Posterior vena cava (tissue), 2 donors: ENCODE measurements at regions not wholly inside any gene's neighbourhood (a gene's known extent, or its start where the extent isn't known, plus 50 kb on each side); places are given as distances from the start of the nearest gene placed in this dataset.
A peak's percentile ranks its signal among the peaks of the same experiment; 100 is the strongest.
"Not testable (repeated sequence)": the region's sequence is repeated elsewhere in the genome, so short reads cannot be mapped to it uniquely, and the experiment has no call there.

Experiments used
- DNase-seq: peaks from one replicate; pipeline ENCODE4 v3.0.0-alpha.2; 2020; ENCODE audit warnings: low spot score
- intact Hi-C, 2 donors: fragments of 100-400 bp; cut with DNase I; formaldehyde crosslinking; loops; one replicate each; pipeline versions ENCODE4 v1.14.1 to v1.14.2; 2022 to 2023
- donor health status: DM: yes; HTN: yes; CAD: no.
- donor health status: DM: yes; HTN: yes; CAD: no.

DNA sequence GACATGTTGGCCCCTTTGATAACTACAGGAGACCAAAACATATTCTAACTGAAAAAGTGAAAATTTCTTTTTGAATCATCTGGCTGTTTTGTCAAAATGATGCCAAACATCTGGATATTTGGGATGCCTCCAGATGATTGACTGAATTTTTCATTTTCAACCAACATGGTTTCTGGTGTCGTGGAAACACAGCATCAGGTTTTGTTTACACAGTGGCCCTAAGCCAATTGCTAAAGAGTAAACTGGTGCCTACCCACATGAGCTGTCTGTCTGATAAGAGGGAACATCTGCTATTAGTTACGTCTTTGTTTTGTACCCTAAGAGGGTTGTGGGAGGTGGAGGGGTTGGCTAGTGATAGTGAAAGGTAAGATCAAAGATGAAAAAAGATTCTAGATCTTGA, 204.8 kb downstream of the KCNK2 start:
- intact Hi-C loops: no loop called here
- no peak for DNase-seq

DNA sequence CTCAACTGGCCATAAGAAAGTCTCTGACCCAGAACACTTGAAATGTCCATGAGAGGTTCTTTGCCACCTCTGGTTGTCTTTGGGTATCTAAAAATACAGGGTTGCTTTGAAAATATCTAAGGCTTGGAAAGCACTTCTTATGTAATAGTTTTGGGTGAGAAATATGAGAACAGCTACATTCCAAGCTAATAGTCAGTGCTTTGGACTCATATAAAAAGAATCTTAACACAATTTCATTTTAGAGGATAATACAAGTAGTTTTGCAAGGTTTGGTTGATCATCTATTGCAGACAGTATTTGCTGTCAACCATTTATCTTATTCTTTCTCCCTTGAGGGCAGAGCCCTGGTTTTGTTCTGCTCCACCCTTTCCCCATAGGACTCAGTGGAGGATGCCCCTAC, 207.5 kb downstream of the KCNK2 start:
- no peak for DNase-seq
- intact Hi-C loops: no loop called here

DNA sequence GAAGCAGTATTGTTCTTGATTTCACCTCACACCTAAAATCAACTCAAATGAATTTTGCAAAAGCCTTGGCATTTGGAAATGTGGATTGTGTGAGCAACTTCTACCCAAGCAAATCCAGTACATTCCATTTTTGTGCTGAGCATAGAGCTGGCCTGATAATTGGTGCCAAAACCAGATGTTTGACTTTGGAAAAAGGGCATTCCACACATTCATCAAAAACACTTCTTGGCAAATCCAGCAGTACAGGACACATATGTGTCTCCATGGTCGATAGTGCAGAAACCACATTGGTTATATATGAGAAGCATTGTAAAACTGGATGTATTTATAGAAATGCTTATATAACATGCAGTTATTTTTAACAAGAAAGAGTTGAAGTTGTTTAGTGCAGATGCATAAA, 210.4 kb downstream of the KCNK2 start:
- intact Hi-C loops: no loop called here
- DNase-seq: no peak

DNA sequence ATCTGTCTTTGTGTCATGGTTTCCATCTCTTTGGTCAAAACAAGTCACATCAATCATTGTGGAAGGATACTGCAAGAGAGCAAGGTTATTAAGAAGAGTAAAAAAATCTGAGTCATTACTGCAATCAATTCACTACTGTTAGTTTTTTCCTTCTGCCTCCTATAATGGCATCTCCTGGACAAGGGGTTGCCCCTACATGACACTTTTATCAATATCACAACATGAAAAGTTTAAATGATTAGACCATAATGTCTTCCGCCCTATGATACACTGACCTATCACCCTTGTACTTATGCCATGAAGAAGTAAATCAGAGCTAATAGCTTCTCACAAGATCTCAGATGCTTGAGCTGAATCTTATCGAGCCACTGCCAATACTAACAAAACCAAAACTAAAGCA, 223.9 kb downstream of the KCNK2 start:
- DNase-seq: no peak
- intact Hi-C loops: no loop called here

DNA sequence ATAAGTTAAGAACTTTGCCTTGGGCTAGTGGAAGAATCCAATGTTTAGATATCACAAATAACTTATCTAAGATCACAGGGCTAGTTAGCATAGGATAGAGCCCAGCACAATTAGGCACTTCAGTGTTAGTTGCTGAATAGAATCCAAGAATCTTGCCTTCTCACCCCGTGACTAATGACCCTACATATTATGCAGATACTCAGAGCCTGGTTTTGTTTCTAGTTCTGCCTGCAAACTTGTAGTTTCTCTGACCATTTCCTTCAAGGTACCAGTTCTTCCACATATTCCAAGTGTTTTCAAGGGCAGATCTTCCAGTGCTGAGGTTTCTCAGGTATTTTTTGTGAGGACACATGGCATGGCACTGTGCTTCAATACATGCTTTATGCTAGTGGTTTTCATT, 239.3 kb downstream of the KCNK2 start:
- DNase-seq: no peak
- intact Hi-C loops: no loop called here

DNA sequence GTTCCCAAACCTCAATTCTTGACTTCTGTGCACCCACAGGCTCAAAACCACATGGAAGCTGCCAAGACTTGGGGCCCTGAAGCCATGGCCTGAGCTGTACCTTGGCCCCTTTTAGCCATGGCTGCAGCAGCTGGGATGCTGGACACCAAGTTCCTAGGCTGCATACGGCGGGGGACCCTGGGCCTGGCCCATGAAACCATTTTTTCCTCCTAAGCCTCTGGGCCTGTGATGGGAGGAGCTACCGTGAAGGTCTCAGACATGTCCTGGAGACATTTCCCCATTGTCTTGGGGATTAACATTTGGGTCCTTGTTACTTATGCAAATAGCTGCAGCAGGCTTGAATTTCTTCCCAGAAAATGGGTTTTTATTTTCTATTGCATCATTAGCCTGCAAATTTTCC, 241.5 kb downstream of the KCNK2 start:
- peak; percentile 35 for DNase-seq
- intact Hi-C loops: not testable (repeated sequence)

DNA sequence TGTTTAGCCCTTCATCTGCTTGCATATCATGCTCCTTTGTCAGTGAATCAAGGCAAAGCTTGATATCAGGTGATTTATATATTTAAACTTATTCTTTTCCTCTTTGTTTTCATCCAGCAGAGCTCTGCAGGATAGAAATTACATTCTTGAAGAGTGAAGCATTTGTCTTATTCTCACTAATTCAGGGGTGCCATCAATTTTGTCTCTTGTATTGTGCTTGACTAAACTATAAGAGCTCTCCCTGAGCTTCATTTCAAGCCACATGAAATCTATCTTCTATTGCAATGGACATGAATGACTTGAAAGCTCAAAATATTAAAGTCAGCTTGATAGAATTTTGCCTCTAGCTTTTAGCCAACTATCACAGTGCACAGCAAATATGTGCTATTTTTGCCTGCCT, 236.7 kb upstream of the KCTD3 start:
- intact Hi-C loops: no loop called here
- no peak for DNase-seq

DNA sequence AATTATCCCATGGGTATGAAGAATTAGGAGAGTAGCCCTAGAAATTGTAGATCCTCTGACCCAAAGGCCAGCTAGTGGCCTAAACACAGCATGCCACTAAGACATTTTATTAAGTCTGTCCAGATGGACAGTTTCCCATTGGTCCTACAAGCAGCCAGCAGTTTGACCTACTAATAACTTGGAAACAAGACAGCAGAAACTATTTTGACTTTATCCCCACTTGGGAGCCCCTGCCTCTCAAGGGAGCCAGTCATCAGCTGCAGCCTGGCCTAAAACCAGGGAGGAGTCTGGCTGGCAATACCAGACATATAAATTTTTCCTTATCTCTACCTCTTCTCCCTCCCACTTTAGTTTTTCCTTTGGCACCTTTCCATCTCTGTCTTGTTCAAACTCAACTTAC, 222.6 kb upstream of the KCTD3 start:
- intact Hi-C loops: no loop called here
- no peak for DNase-seq

DNA sequence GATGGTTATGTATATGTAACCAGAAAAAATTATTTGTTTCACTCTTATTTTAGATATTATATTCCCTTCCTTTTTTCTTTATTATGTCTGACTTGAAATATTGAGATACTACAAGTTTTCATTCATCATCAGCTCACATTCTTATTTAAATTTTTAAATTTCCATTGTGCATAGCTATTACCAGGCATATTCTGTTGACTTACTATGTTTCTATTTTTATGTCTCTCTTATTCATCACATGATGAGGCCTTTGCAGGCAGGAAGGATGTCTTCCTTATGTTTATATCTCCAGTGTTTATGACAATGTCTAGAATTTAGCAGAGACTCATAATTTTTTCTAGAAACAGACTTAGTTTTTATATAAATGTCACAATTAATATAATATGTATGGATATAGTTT, 221.9 kb upstream of the KCTD3 start:
- no peak for DNase-seq
- intact Hi-C loops: no loop called here

DNA sequence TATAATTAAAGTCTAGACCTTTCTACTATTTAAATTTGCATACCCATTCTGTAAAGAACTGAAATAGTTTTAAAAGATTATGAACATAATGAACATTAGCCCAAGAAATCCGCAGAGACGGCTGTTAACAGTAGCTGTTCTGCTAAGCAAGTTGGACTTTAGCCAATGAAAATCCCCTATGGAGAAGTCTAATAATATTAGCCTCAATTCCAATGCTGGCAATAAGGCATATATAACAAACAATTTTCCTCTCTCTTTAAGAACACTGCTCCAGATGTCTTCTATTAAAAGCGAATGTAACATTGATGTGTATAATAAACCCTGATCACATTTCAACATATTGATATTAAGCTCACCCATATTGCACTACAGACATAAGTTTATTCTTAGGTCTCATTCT, 221.3 kb upstream of the KCTD3 start:
- intact Hi-C loops: no loop called here
- no peak for DNase-seq

DNA sequence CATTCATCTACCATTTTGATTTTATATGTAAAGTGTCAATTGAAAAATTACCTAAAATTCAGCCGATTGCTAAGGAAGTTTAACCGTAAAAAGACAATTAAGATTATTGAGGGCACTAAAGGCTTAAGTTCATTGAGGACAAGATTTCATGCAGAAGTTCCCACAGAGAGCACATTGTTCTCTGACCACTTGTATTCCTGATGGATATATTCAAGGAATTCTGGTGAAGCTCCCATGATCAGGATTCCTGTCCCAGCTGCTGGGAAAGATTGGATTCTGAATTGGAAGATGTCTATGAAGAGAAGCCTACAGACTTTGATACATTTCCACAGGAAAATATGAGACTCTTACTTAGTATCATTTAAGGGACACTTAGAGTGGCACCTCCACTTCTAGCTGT, 209.2 kb upstream of the KCTD3 start:
- no peak for DNase-seq
- intact Hi-C loops: no loop called here

DNA sequence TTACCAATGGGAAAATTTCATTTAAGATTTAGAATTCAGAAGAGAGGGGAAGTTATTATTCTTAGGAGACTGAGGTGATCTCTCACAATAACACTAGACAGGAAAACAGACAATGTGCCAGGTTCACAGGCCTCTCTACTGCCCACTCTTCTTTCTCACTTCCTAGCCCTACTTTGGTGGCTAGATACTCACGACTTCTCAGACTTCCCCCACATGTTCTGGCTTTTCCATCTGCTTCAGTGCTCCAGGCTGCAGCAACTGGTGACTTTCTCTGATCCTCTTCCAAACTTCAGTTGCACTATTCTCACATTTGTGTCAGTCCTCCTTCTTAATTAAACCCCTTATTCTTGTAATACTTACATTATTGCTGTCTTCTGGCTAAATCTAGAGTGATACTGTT, 208.7 kb upstream of the KCTD3 start:
- intact Hi-C loops: no loop called here
- DNase-seq: no peak

DNA sequence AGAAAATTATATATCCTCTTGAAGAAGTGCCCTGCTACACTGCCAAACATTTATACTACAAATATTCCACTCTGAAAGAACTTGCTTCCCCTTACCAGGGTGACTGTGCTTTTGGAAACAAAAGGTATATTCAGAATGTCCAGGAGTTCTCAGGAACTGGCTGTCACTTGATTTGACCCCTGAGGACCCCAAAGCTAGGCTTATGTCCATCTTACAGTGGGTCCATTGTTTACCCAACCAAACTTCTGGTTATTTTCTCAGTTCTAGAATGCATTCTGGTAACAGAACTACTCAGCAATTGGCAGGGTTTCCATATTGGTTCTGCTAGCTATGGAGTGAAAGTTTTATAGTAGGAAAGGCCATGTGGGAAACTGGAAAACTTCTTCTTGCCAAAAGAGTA, 207.1 kb upstream of the KCTD3 start:
- no peak for DNase-seq
- intact Hi-C loops: no loop called here

DNA sequence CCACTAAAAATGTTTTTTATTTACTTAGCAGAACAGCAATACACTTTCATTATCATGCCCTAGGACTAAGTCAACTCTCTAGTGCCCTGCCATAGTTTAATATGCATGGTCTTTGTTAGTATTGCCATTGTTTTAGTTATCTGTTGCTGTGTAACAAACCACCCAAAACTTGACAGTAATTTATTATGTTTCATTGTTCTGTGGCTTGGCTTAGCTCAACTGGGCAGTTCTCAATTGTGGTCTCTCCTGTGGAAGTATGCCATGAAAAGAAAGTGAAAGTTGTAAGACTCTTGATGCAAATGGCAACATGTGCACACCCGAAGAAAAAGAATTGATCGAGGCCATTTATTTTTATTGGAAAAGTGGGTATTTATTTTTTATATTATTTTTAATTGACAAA, 206.3 kb upstream of the KCTD3 start:
- intact Hi-C loops: no loop called here
- DNase-seq: no peak

DNA sequence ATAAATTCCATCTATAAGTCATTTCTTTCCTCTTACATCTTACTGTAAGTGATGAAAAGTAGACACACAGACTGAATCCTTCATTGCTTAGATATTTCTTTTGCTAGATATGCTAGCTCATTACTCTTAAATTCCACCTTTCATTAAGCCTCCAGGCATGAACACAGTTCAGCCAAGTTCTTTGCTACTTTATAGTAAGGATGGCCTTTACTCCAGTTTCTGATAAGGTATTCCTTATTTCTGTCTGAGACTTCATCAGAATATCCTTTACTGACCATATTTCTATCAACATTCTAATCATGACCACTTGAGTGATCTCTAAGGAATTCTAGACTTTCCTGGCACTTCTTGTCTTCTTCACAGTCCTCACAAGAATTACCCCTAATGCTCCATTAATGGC, 191.7 kb upstream of the KCTD3 start:
- no peak for DNase-seq
- intact Hi-C loops: no loop called here

DNA sequence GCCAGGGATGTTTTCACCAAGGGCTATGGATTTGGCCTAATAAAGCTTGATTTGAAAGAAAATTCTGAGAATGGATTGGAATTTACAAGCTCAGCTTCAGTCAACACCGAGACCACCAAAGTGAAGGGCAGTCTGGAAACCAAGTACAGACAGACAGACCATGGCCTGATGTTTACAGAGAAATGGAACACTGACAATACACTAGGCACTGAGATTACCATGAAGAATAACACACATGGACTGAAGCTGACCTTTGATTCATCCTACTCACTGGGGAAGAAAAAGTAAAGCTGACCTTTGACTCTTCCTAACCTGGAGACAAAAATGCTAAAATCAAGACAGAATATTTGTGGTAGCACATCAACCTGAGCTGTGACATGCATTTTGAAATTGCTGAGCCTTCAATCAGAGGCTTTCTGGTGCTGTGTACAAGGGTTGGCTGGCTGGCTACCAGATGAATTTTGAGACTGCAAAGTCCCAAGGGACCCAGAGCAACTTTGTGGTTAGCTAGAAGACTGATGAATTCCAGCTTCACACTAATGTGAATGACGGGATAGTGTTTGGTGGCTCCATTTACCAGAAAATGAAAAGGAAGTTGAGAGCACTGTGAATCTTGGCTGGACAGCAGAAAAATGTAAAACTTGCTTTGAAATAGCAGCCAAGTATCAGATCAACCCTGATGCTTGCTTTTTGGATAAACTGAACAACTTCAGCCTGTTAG, 190.4 kb upstream of the KCTD3 start:
- no peak for DNase-seq
- intact Hi-C loops: no loop called here

DNA sequence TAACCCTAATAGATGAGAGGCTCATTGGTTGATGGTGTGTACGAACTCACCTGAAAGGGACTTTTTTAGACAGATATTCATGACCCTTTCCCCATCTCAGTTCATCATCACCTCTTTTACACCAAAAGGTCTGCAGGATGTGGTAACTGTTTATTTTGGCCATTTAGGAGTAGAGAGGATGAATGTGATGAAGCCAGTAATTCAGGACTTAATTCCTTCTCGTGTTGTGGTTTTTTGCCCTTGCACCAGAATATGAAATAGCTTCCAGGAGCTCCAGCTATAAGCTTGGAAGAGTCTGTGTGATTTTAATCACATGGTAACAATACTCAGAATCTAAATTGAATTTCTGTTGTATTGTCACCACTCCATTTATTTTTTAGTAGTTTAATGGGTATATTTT, 189.4 kb upstream of the KCTD3 start:
- intact Hi-C loops: no loop called here

DNA sequence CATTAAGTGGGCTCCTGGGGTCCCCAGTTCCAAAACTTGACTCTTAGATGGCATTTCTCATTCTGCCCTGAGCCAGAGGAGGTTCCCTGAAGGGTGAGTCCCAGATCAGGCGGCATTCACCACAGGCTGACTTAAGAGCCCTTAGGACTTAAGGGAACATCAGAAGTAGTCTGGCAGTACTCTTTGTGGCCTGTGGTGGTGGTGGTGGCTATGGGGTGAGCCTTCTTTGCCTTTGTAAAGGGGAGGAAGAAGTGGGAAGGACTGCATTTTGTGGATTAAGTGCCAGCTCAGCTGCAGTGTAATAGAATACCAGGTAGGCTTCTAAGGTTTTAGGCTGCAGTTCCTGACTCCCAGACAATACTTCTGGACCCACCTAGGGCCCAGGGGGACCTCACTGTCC, 186.5 kb upstream of the KCTD3 start:
- no peak for DNase-seq
- intact Hi-C loops: no loop called here

More for the DNA sequence above, 189.4 kb upstream of the KCTD3 start:
- DNase-seq: no peak

DNA sequence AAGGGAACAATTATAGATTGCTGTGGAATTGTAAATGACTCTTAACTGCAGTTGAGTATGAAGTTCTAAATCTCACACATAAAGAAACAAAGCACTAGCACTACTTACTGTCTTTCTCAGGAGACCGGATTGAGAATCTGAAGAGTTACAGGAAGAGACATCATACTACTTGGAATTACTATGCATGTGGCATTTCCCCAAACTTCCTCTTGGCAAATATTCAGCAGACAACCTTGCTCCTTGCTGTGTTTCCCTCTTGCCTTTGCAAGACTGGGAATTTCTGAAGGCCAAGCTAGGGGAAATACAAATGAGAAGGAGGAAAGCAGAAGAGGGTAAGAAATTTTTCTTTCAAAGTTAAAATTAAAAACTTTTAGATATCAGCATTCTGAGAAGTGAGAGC, 173.6 kb upstream of the KCTD3 start:
- DNase-seq: no peak
- intact Hi-C loops: no loop called here

DNA sequence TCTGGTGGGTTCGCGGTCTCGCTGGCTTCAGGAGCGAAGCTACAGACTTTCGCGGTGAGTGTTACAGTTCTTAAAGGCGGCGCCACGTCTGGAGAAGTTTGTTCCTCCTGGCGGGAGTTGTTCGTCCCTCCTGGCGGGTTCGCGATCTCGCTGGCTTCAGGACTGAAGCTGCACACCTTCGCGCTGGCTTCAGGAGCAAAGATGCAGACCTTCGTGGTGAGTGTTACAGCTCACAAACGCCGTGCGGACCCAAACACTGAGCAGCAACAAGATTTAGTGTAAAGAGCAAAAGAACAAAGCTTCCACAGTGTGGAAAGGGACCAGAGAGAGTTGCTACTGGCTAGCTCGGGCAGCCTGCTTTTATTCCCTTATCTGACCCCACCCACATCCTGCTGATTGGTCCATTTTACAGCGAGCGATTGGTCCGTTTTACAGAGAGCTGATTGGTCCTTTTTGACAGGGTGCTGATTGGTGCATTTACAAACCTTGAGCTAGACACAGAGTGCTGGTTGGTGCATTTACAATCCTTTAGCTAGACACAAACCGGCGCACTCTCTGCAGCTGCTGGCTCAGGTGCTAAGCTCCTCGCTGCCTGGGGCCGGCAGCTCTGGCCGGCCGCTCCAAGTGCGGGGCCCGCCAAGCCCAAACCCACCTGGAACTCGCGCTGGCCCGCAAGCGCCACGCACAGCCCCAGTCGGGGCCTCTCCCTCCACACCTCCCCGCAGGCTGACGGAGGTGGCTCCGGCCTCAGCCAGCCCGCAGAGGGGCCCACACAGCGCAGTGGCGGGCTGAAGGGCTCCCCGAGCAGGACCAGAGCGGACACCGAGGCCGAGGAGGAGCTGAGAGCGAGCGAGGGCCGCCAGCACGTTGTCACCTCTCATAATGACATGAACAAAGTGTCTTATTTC, 172.8 kb upstream of the KCTD3 start:
- intact Hi-C loops: no loop called here

DNA sequence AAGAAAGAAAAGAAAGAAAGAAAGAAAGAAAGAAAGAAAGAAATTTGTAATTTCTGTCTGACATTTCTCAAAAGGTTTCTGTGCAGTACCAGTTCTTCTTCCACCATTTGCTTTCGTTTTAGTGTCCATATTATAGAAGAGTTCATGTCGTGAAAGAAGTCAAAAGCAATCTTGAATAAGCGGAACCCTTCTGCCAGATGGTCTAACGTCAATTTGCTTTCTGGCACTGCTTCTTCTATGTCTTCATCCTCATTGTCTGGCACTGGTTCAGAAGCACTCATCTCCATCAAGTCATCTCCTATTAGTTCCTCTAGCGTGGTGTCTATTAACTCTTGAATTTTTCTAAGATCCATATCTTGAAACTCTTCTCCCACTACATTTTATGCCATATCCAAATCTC, 170.0 kb upstream of the KCTD3 start:
- DNase-seq: no peak

More for the DNA sequence above, 172.8 kb upstream of the KCTD3 start:
- no peak for DNase-seq

More for the DNA sequence above, 170.0 kb upstream of the KCTD3 start:
- intact Hi-C loops: no loop called here
